ENCODE measurements at regions not wholly inside any gene's neighbourhood (a gene's known extent, or its start where the extent isn't known, plus 50 kb on each side); places are given as distances from the start of the nearest gene placed in this dataset.

- no peaks in the 10 kb centered on the region for H3K4me1 Mint-ChIP-seq
Observed at GRCh38 chr22:47563406-47564157, 801.1 kb downstream of the TBC1D22A start.

More at GRCh38 chr22:47563406-47564157, 801.1 kb downstream of the TBC1D22A start:
- DNase-seq: no peak
- peaks cover 0 to 3% (median 0%) of the 10 kb centered on the region in 3 donors for H3K9me3 ChIP-seq (ENCODE audit: control extremely low read depth in 1 of 3, control insufficient read depth in 2 of 3, insufficient read depth in 1 of 3, low read length in 2 of 3)
- H3K4me1 ChIP-seq (ENCODE audit: control insufficient read depth in 2 of 2, insufficient read depth in 2 of 2, low read length in 2 of 2): no peaks in the 10 kb centered on the region
- WGBS (ENCODE audit: insufficient coverage): 88% methylated on average over 20 of the region's 21 CpGs
- no peaks in the 10 kb centered on the region for H3K36me3 ChIP-seq (replicated peaks in 1 of 2; ENCODE audit: control extremely low read depth in 1 of 2, control insufficient read depth in 1 of 2, extremely low read depth in 1 of 2, insufficient read depth in 2 of 2, low read length in 1 of 2)
- ChIA-PET CTCF (no interaction called here), POLR2A (no interaction called here)
- H3K27ac ChIP-seq (ENCODE audit: low read length in 2 of 2): no peak overlapping the region
- no peak overlapping the region for H2AFZ ChIP-seq (ENCODE audit: insufficient read depth, low read depth, low read length, poor library complexity, severe bottlenecking)
- H4K20me1 ChIP-seq (ENCODE audit: control insufficient read depth, insufficient read depth, low read length, poor library complexity, severe bottlenecking): no peaks in the 10 kb centered on the region
- Mint-ChIP-seq H3K9me3 (ENCODE audit: insufficient read depth) (no peaks in the 10 kb centered on the region), H3K4me3 (no peak overlapping the region), H3K27me3 (peaks cover 3% of the 10 kb centered on the region), H3K27ac (no peak overlapping the region)
- TF ChIP-seq CTCF (IDR thresholded peaks at IDR 0.05) (no peak), EZH2 (IDR thresholded peaks at IDR 0.05; ENCODE audit: borderline replicate concordance, insufficient read depth, low read depth, low read length, poor library complexity, severe bottlenecking) (no peak)
- no peak overlapping the region for H3K9ac ChIP-seq (ENCODE audit: low read length)
- no peak overlapping the region for H3K4me3 ChIP-seq (ENCODE audit: control extremely low read depth in 1 of 5, extremely low read depth in 1 of 5, insufficient read depth in 1 of 5, low read depth in 2 of 5, low read length in 4 of 5)
- no peaks in the 10 kb centered on the region for H3K79me2 ChIP-seq (ENCODE audit: control insufficient read depth, insufficient read depth, low read length)
- H3K27me3 ChIP-seq (replicated peaks in 1 of 4; ENCODE audit: control extremely low read depth in 1 of 4, control insufficient read depth in 3 of 4, insufficient read depth in 4 of 4, low read length in 3 of 4): no peaks in the 10 kb centered on the region
- intact Hi-C loops (cut with micrococcal nuclease): no loop called here
- ATAC-seq (ENCODE audit: low read depth): no peak
- no peak overlapping the region for H3K4me2 ChIP-seq (replicated peaks; ENCODE audit: low read depth, low read length, poor library complexity, severe bottlenecking)
